GM21786 (cell line): ENCODE measurements at regions not wholly inside any gene's neighbourhood (a gene's known extent, or its start where the extent isn't known, plus 50 kb on each side); places are given as distances from the start of the nearest gene placed in this dataset.
"Not testable (repeated sequence)": the region's sequence is repeated elsewhere in the genome, so short reads cannot be mapped to it uniquely, and the experiment has no call there.

Experiments used
- ATAC-seq: cut with Tn5 transposase; IDR thresholded peaks from one replicate; pipeline ENCODE4 v1.9.1; 2021; ENCODE audit not compliant: unreplicated experiment

DNA sequence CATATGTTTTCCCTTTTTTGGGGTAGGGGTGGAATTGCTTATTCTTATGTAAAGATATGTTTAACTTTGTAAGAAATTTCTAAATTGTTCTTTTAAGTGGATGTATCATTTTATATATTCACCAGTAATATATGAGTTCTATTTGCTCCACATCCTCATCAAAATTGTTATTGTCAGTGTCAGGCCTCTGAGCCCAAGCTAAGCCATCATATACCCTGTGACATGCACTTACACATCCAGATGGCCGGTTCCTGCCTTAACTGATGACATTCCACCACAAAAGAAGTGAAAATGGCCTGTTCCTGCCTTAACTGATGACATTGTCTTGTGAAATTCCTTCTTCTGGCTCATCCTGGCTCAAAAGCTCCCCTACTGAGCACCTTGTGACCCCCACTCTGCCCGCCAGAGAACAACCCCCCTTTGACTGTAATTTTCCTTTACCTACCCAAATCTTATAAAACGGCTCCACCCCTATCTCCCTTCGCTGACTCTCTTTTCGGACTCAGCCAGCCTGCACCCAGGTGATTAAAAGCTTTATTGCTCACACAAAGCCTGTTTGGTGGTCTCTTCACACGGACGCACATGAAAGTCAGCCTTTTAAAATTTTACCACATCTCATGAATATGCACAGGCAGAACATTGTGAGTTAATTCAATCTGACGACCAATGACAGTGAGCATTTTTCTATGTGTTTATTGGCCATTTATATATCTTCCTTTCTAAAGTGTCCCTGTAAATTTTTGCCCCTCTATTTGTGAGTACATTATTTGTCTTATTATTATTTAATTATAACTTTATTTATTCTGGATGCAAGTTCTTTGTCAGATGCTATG lies 176.8 kb downstream of the CDC14C start:
- not testable (repeated sequence) for ATAC-seq

DNA sequence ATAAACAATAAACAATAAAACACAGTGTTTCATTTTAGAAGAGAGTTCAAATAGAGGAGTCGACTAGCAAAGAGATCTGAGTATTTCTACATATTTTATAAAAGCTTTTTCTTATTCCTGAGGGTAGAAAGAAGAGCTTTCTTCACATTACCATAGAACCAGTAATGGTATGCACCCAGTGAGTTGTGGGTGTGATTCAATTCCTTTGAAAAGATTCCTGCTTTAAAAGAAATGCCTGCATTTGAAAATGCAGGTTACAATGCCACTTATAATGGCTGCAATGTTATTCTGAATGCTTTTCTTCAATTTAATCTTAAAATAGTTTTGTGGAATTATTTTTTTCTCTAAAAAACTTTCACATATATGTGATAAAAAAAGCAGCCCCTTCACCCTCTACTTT lies 178.1 kb downstream of the CDC14C start:
- no peak for ATAC-seq

GRCh38 chr7:49111706-49112105 lies 187.4 kb downstream of the CDC14C start:
- no peak for ATAC-seq

DNA sequence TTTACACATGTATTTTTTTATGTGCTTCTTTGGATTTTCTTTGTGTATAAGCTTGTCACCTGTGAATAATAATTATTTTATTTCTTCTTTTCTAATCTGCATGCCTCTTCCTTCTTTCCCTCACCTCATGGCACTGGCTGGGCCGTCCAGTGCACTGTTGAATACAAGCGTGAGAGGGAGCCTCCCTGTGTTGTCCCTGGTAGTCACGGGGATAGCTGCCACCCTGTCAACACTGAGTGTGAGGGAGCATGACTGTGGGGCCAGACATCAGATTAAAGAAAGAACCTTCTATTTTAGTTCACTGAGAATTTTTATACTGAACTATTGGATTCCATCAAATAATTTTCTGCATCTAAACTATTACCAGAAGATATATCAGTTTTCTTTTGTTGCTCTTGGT lies 187.9 kb downstream of the CDC14C start:
- no peak for ATAC-seq

- ATAC-seq: no peak
These were observed 188.3 kb downstream of the CDC14C start for GRCh38 chr7:49112647-49113046.

GRCh38 chr7:49119706-49120105 lies 195.4 kb downstream of the CDC14C start:
- no peak for ATAC-seq

GRCh38 chr7:49125246-49125645 lies 200.9 kb downstream of the CDC14C start:
- no peak for ATAC-seq

DNA sequence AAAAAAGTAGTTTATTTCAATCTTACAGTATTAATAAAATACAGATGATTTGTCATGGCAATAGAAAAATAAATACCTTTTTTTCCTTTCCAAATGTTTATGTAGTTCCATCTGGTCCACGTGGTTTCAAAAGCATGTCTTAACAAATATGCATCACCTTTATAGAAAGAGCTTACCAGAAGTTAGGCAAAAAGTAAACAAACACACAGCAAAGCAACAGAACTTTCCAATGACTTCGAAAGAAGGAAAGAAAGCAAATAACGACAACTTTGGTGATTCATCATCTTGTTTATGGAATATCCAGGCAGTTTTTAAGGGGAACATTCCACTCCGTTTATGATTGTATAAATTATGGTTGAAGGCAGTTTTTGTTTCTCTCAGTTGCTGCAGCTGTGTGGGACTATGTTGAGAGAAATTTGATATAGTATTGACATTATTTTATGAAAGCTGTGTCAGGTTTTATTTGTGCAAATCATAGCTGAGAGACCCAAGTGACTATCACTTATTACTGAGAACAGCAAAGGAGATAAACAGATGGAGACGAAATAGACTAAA lies 203.1 kb downstream of the CDC14C start:
- no peak for ATAC-seq

GRCh38 chr7:49137978-49138377 lies 213.6 kb downstream of the CDC14C start:
- no peak for ATAC-seq

GRCh38 chr7:49150486-49150885 lies 226.1 kb downstream of the CDC14C start:
- ATAC-seq: no peak

- no peak for ATAC-seq
These were observed 226.8 kb downstream of the CDC14C start for GRCh38 chr7:49151146-49151545.

DNA sequence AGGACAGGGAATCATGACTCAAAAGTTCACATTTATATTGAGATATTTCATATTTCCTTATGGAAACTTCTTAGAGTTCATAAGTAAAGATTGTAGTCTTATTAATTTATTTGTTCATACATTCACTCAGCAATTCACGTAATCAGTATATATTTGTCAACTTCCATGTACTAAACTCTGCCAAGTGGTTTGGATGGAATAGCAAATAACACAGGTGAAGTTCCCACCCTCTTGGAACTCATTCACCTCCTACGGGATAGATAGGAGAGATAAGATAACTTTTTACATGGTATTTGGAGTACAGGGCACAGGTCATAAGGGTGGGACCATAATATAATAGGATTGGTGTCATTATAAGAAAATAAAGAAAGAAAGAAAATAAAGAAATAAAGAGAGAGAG lies 234.0 kb downstream of the CDC14C start:
- no peak for ATAC-seq

GRCh38 chr7:49159536-49159935 lies 235.2 kb downstream of the CDC14C start:
- no peak for ATAC-seq

GRCh38 chr7:49166441-49166840 lies 242.1 kb downstream of the CDC14C start:
- no peak for ATAC-seq

DNA sequence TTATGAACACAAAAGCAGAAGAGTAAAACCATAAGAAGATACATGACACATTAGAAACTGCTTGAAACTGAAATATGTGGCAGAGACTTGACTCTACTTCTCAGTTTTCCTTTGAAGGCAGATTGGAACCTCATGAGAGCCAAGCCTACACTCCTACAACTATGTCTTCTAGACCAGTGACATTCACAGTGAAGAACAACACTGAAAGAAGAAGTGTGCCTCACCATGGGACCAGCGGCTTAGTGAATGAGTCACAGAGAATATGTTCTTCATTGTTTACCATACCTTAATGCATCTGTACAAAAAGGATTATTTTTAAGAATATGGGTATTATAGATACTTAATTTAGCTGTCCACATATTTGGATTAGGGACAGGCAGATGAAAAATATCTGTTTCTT lies 248.3 kb downstream of the CDC14C start:
- ATAC-seq: no peak

GRCh38 chr7:49174396-49174795 lies 250.0 kb downstream of the CDC14C start:
- no peak for ATAC-seq

DNA sequence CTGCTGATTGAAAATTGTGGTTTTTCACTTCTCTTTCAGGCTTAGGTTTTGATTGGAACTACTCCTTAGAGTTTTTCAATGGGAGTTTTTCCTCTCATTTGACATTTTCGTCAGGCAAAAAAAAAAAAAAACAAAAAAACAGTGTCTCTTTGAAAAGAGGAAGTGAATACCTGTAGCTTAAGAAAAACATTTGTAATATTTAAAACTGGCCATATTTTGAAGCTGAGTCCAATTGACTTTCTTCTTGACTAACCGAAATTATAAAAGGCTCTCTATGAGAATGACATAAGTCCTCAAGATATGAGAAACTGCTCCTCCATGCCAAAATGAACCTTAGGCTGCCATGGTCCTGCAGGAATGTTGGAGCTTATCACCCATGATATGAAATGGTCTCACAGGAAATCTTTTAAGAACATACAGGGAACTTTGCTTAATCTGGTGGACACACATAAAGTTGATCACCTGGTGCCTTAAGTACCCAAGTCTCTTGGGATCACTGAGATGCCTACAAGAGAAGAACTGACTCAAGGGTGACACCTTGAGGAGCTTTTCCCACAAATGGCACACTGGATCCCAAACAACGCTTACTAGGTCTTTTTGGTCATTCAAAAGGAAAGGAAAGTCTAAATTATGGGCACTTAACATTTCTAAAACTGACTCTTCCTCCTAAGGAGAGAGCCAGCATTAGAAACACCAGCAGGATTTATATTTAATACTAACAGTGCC lies 263.4 kb downstream of the CDC14C start:
- no peak for ATAC-seq

- no peak for ATAC-seq
These were observed 304.2 kb downstream of the CDC14C start for GRCh38 chr7:49228426-49229098.

GRCh38 chr7:49229246-49229645 lies 304.9 kb downstream of the CDC14C start:
- ATAC-seq: no peak

DNA sequence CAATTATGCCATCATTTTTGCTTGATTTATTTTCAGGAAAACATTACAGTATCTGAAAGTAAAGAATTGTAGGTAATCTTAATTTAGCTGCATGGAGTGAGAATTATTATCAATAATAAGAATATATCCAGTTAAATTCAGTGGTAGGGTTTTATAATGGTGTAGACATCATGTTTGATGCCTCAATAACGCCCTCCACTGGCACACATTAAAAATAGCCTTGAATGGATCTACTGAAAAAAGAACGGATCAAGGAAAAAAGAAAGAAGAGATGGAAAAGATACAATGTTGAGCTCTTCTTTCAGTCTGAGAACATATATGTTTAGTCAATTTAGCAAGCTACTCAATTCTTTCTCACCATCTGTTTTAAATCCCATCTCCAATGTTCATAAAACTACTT lies 319.2 kb downstream of the CDC14C start:
- no peak for ATAC-seq

GRCh38 chr7:49244543-49244942 lies 320.2 kb downstream of the CDC14C start:
- no peak for ATAC-seq

DNA sequence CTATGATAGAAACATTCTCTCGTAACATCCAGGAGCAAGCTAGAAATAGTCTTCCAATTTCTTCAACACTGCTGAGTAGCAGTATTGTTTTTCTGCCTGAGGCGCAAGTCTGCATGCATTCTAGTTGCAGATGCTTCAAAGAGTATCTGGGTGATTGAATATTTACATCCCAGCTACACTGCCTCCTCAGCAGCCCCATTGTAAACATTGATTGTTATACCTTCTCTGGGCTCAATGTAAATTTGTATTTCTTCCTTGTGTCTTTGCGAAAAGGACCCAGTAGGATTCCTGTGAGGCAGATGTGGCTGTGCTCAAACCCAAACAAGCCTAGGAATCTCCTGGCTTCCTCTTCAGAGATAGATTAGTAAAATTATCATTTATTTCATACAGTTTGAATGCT lies 320.7 kb downstream of the CDC14C start:
- ATAC-seq: no peak
